Left lung (tissue), 4 donors: ENCODE measurements at regions not wholly inside any gene's neighbourhood (a gene's known extent, or its start where the extent isn't known, plus 50 kb on each side); places are given as distances from the start of the nearest gene placed in this dataset.

Source experiments
- ATAC-seq: fragments of 200-7000 bp; cut with Tn5 transposase; one replicate; pipeline ENCODE4 v1.9.1; 2020; ENCODE audit warnings: moderate library complexity
- DNase-seq, 4 donors: peaks; one replicate each; pipeline ENCODE4 v3.0.0-alpha.2; 2013 to 2020
- H3K27ac ChIP-seq, 2 donors: fragments of 200-600 bp; sonication (generic) in 1 of 2; one replicate each; pipeline versions ENCODE4 v1.5.0 to v1.8.0; 2020 to 2021
- H3K27me3 ChIP-seq, 2 donors: fragments of 200-600 bp; sonication (generic) in 1 of 2; one replicate each; pipeline versions ENCODE4 v1.5.0 to v1.8.0; 2020 to 2021
- H3K36me3 ChIP-seq, 2 donors: fragments of 200-600 bp; sonication (generic) in 1 of 2; one replicate each; pipeline versions ENCODE4 v1.5.0 to v1.8.0; 2020 to 2021
- H3K4me1 ChIP-seq, 2 donors: fragments of 200-600 bp; one replicate each; pipeline ENCODE4 v1.8.0; 2021
- H3K4me3 ChIP-seq, 2 donors: fragments of 200-600 bp; sonication (generic) in 1 of 2; one replicate each; pipeline versions ENCODE4 v1.5.0 to v1.8.0; 2020 to 2021; ENCODE audit warnings: mild to moderate bottlenecking in 1 of 2
- H3K9me3 ChIP-seq, 2 donors: fragments of 200-600 bp; sonication (generic) in 1 of 2; one replicate each; pipeline versions ENCODE4 v1.5.0 to v1.8.0; 2020 to 2021
- intact Hi-C, 2 donors: fragments of 100-400 bp; cut with DNase I; formaldehyde crosslinking; loops; one replicate each; pipeline versions ENCODE4 v1.11.2 to v1.14.2; 2022
- TF ChIP-seq, protein P1 (sequence below), 2 donors: fragments of 200-600 bp; sonication (generic) in 1 of 2; IDR thresholded peaks; one replicate each; pipeline versions ENCODE4 v1.5.0 to v1.8.0; 2021; ENCODE audit warnings: antibody characterized with exemption in 2 of 2
- donor health status: DM: no; HTN: yes; CAD: no.
- donor health status: DM: no; HTN: no; CAD: no.

DNA sequence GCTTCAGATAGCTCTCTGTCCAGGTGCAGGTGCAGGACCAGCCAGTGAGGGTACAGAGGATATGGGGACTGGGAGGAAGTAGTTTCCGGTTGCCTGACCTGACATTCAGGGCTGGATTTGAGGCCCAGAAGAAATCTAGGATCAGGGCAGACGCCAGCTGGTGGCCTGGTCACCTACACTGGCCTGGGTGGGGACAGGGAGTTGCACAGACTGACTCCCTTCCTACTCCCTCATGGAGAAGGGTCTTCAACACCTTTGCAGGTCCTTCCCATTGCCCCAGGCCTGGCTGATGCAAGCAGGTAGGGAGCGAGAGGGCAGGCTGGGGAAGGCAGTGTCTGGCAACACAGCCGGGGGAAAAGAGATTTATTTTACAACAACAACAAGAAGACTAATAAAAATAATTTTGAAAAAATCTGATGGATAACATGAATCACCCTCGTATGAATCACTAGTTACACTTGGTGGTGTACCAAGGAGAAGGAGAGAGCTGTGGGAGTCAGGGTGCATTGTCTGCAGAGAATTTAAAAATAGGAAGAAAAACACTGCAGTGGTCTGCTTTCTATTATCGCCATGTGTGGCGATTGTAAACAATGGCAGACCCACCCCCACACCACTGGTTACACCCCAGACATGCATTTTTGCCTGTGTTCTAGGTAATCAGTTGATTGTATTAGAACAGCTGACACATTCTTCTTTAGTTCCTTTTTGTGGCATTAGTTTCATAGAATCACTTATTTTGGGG is 62.3 kb upstream of the SNX9 start:
- Histone ChIP-seq H3K36me3 (no peaks in the 10 kb centered on the region), H3K4me3 (no peak overlapping the region), H3K27ac (peak overlapping the region; percentile 53 to 74), H3K9me3 (no peaks in the 10 kb centered on the region), H3K27me3 (peaks cover 0 to 4% of the 10 kb centered on the region in 2 donors), H3K4me1 (peaks cover 24 to 73% of the 10 kb centered on the region in 2 donors)
- no peak for ATAC-seq
- intact Hi-C loops = loop anchor here in 1 of 2 donors (10.0 kb wide), 1 partner anchor 314 kb away; no protein-coding TSS in a partner anchor
- no peak for DNase-seq
- TF ChIP-seq, protein P1, sequence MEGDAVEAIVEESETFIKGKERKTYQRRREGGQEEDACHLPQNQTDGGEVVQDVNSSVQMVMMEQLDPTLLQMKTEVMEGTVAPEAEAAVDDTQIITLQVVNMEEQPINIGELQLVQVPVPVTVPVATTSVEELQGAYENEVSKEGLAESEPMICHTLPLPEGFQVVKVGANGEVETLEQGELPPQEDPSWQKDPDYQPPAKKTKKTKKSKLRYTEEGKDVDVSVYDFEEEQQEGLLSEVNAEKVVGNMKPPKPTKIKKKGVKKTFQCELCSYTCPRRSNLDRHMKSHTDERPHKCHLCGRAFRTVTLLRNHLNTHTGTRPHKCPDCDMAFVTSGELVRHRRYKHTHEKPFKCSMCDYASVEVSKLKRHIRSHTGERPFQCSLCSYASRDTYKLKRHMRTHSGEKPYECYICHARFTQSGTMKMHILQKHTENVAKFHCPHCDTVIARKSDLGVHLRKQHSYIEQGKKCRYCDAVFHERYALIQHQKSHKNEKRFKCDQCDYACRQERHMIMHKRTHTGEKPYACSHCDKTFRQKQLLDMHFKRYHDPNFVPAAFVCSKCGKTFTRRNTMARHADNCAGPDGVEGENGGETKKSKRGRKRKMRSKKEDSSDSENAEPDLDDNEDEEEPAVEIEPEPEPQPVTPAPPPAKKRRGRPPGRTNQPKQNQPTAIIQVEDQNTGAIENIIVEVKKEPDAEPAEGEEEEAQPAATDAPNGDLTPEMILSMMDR (IDR thresholded peaks at IDR 0.05) = no peak

- ATAC-seq (peak; percentile 1), DNase-seq (no peak)
- Histone ChIP-seq H3K4me3 (no peak overlapping the region), H3K4me1 (peaks cover 24 to 71% of the 10 kb centered on the region in 2 donors), H3K36me3 (no peaks in the 10 kb centered on the region), H3K27me3 (no peaks in the 10 kb centered on the region), H3K27ac (peak overlapping the region; percentile 53 to 74), H3K9me3 (no peaks in the 10 kb centered on the region)
- intact Hi-C loops = loop anchor here in 1 of 2 donors (10.0 kb wide), 1 partner anchor 313 kb away; no protein-coding TSS in a partner anchor
- TF ChIP-seq, protein P1 (IDR thresholded peaks at IDR 0.05) = no peak
Measured at GRCh38 chr6:157761331-157761921, 61.6 kb upstream of the SNX9 start.

GRCh38 chr6:157761926-157762325 is 61.1 kb upstream of the SNX9 start:
- Histone ChIP-seq H3K36me3 (no peaks in the 10 kb centered on the region), H3K27ac (peak overlapping the region in 1 of 2 donors; percentile 74), H3K9me3 (no peaks in the 10 kb centered on the region), H3K4me3 (no peak overlapping the region), H3K27me3 (no peaks in the 10 kb centered on the region), H3K4me1 (peaks cover 24 to 66% of the 10 kb centered on the region in 2 donors)
- no peak for ATAC-seq
- TF ChIP-seq, protein P1 (IDR thresholded peaks at IDR 0.05) = no peak
- DNase-seq = no peak
- intact Hi-C loops = loop anchor here in 1 of 2 donors (10.0 kb wide), 1 partner anchor 313 kb away; no protein-coding TSS in a partner anchor

- TF ChIP-seq, protein P1 (IDR thresholded peaks at IDR 0.05) = no peak
- no peak for ATAC-seq
- Histone ChIP-seq H3K4me3 (no peak overlapping the region), H3K36me3 (no peaks in the 10 kb centered on the region), H3K27ac (no peak overlapping the region), H3K4me1 (peaks cover 24 to 59% of the 10 kb centered on the region in 2 donors), H3K9me3 (no peaks in the 10 kb centered on the region), H3K27me3 (no peaks in the 10 kb centered on the region)
- intact Hi-C loops = loop anchor here in 1 of 2 donors (10.0 kb wide), 1 partner anchor 312 kb away; no protein-coding TSS in a partner anchor
- no peak for DNase-seq
Measured at GRCh38 chr6:157762636-157763035, 60.4 kb upstream of the SNX9 start.
